WTC11 (cell line): ENCODE measurements at regions not wholly inside any gene's neighbourhood (a gene's known extent, or its start where the extent isn't known, plus 50 kb on each side); places are given as distances from the start of the nearest gene placed in this dataset.
A peak's percentile ranks its signal among the peaks of the same experiment; 100 is the strongest.

Source experiments
- ATAC-seq: fragments of 200-7000 bp; cut with Tn5 transposase; 2 replicates; pipeline ENCODE4 v1.10.0; 2021; ENCODE audit warnings: mild to moderate bottlenecking, moderate library complexity
- CTCF ChIA-PET: fragments of 300-600 bp; sonication (Branson Sonifier 250); formaldehyde crosslinking; loops from one replicate; lab custom pipeline; 2021; ENCODE audit warnings: antibody characterized with exemption; lab: Charles Lee
- POLR2A ChIA-PET: fragments of 350-600 bp; sonication (Branson Sonifier 250); formaldehyde crosslinking; loops from one replicate; lab custom pipeline; 2021; ENCODE audit warnings: antibody characterized with exemption; lab: Charles Lee
- DNase-seq: peaks from one replicate; pipeline ENCODE4 v3.0.0; 2021; ENCODE audit warnings: low spot score
- H3K27ac Mint-ChIP-seq: 2 replicates; pipeline ENCODE4 v1.8.0; 2021; ENCODE audit warnings: mixed read lengths
- H3K27me3 Mint-ChIP-seq: 2 replicates; pipeline ENCODE4 v1.8.0; 2021; ENCODE audit warnings: low read depth, mild to moderate bottlenecking, moderate library complexity, mixed read lengths
- H3K36me3 Mint-ChIP-seq: 2 replicates; pipeline ENCODE4 v1.8.0; 2021; ENCODE audit warnings: mixed read lengths
- H3K4me1 Mint-ChIP-seq: 2 replicates; pipeline ENCODE4 v1.8.0; 2022; ENCODE audit warnings: mixed read lengths
- H3K4me3 Mint-ChIP-seq: 2 replicates; pipeline ENCODE4 v1.8.0; 2021; ENCODE audit warnings: mild to moderate bottlenecking, moderate library complexity, mixed read lengths
- H3K9me3 Mint-ChIP-seq: 2 replicates; pipeline ENCODE4 v1.8.0; 2021; ENCODE audit warnings: mixed read lengths
- AR ChIP-seq: fragments of 250-450 bp; sonication (Bioruptor Pico); IDR thresholded peaks from 2 replicates; pipeline ENCODE4 v1.9.0; 2021; ENCODE audit warnings: mild to moderate bottlenecking
- ATF1 ChIP-seq: sonication (generic); formaldehyde crosslinking; IDR thresholded peaks from 2 replicates; pipeline ENCODE4 v1.8.1; 2023; ENCODE audit warnings: mild to moderate bottlenecking, moderate library complexity, missing genetic modification reagents
- CREM ChIP-seq: sonication (generic); formaldehyde crosslinking; IDR thresholded peaks from 2 replicates; pipeline ENCODE4 v1.8.1; 2022; ENCODE audit warnings: mild to moderate bottlenecking, missing genetic modification reagents, moderate library complexity
- ELF4 ChIP-seq: sonication (generic); formaldehyde crosslinking; IDR thresholded peaks from 2 replicates; pipeline ENCODE4 v1.8.1; 2022; ENCODE audit warnings: low read depth, mild to moderate bottlenecking, moderate library complexity, missing genetic modification reagents
- GTF2I ChIP-seq: fragments of 250-450 bp; sonication (Bioruptor Pico); conservative IDR thresholded peaks from 2 replicates; pipeline ENCODE4 v1.4.0; 2021; ENCODE audit warnings: mild to moderate bottlenecking
- HMGA2 ChIP-seq: fragments of 250-450 bp; sonication (Bioruptor Pico); IDR thresholded peaks from 2 replicates; pipeline ENCODE4 v1.4.0; 2021; ENCODE audit warnings: mild to moderate bottlenecking, moderate library complexity
- KAT7 ChIP-seq: sonication (generic); formaldehyde crosslinking; IDR thresholded peaks from 2 replicates; pipeline ENCODE4 v1.8.1; 2023; ENCODE audit warnings: missing genetic modification reagents, mild to moderate bottlenecking, borderline replicate concordance
- MXD4 ChIP-seq: fragments of 250-450 bp; sonication (Bioruptor Pico); IDR thresholded peaks from 2 replicates; pipeline ENCODE4 v1.8.0; 2021; ENCODE audit warnings: mild to moderate bottlenecking, moderate library complexity, borderline replicate concordance
- NFE2L1 ChIP-seq: sonication (generic); formaldehyde crosslinking; IDR thresholded peaks from 2 replicates; pipeline ENCODE4 v1.8.1; 2023; ENCODE audit warnings: missing genetic modification reagents
- PRDM15 ChIP-seq: sonication (generic); formaldehyde crosslinking; IDR thresholded peaks from 2 replicates; pipeline ENCODE4 v1.8.0; 2022; ENCODE audit warnings: missing genetic modification reagents
- PREB ChIP-seq: sonication (generic); formaldehyde crosslinking; IDR thresholded peaks from 2 replicates; pipeline ENCODE4 v1.8.1; 2022; ENCODE audit warnings: mild to moderate bottlenecking, missing genetic modification reagents, moderate library complexity, borderline replicate concordance
- RELA ChIP-seq: sonication (generic); formaldehyde crosslinking; IDR thresholded peaks from 2 replicates; pipeline ENCODE4 v1.8.1; 2022; ENCODE audit warnings: missing genetic modification reagents, mild to moderate bottlenecking, borderline replicate concordance
- RORB ChIP-seq: fragments of 250-450 bp; sonication (Bioruptor Pico); IDR thresholded peaks from 2 replicates; pipeline ENCODE4 v1.9.0; 2021; ENCODE audit warnings: mild to moderate bottlenecking
- SMAD4 ChIP-seq: sonication (generic); formaldehyde crosslinking; IDR thresholded peaks from 2 replicates; pipeline ENCODE4 v1.8.0; 2022; ENCODE audit warnings: mild to moderate bottlenecking, missing genetic modification reagents
- USF1 ChIP-seq: sonication (generic); formaldehyde crosslinking; IDR thresholded peaks from 2 replicates; pipeline ENCODE4 v1.8.0; 2022; ENCODE audit warnings: mild to moderate bottlenecking, missing genetic modification reagents
- ZNF317 ChIP-seq: sonication (generic); formaldehyde crosslinking; IDR thresholded peaks from 2 replicates; pipeline ENCODE4 v1.8.1; 2023; ENCODE audit warnings: low read depth, mild to moderate bottlenecking, moderate library complexity, missing genetic modification reagents, borderline replicate concordance
- ZNF396 ChIP-seq: fragments of 250-450 bp; sonication (Bioruptor Pico); IDR thresholded peaks from 2 replicates; pipeline ENCODE4 v1.8.0; 2021; ENCODE audit warnings: mild to moderate bottlenecking, moderate library complexity, borderline replicate concordance
- ZNF416 ChIP-seq: fragments of 250-450 bp; sonication (Bioruptor Pico); IDR thresholded peaks from 2 replicates; pipeline ENCODE4 v1.9.0; 2021; ENCODE audit warnings: mild to moderate bottlenecking, inconsistent platforms
- ZNF425 ChIP-seq: fragments of 250-450 bp; sonication (Bioruptor Pico); conservative IDR thresholded peaks from 2 replicates; pipeline ENCODE4 v1.9.0; 2021; ENCODE audit warnings: mild to moderate bottlenecking
- ZNF512 ChIP-seq: sonication (generic); formaldehyde crosslinking; IDR thresholded peaks from 2 replicates; pipeline ENCODE4 v1.8.1; 2022; ENCODE audit warnings: missing genetic modification reagents, borderline replicate concordance
- ZNF671 ChIP-seq: fragments of 250-450 bp; sonication (Bioruptor Pico); IDR thresholded peaks from 2 replicates; pipeline ENCODE4 v1.8.0; 2021; ENCODE audit warnings: mild to moderate bottlenecking

- Mint-ChIP-seq H3K9me3 (no peaks in the 10 kb centered on the region), H3K4me3 (no peak overlapping the region), H3K36me3 (no peaks in the 10 kb centered on the region), H3K27ac (no peak overlapping the region; the same call in 1 of the 2 replicates), H3K4me1 (peaks cover 53% of the 10 kb centered on the region), H3K27me3 (no peaks in the 10 kb centered on the region)
- DNase-seq, result no peak
- POLR2A ChIA-PET, result no interaction called here
- TF ChIP-seq CREM (CRISPR knock-in tag) (no peak), PREB (CRISPR knock-in tag) (no peak), ATF1 (CRISPR knock-in tag) (no peak), ZNF317 (CRISPR knock-in tag) (no peak), ZNF425 (CRISPR knock-in tag) (no peak), ZNF671 (CRISPR knock-in tag) (no peak), KAT7 (CRISPR knock-in tag) (no peak), ZNF512 (CRISPR knock-in tag) (no peak)
- CTCF ChIA-PET, result no interaction called here
- peak; percentile 81 for ATAC-seq
Measured at GRCh38 chr6:155887421-155887820, 431.8 kb upstream of the NOX3 start.

- H3K9me3 Mint-ChIP-seq, result no peaks in the 10 kb centered on the region
- no peak overlapping the region for H3K27ac Mint-ChIP-seq
- no peaks in the 10 kb centered on the region for H3K36me3 Mint-ChIP-seq
- DNase-seq, result no peak
- POLR2A ChIA-PET, result no interaction called here
- no peak overlapping the region for H3K4me3 Mint-ChIP-seq
- ATAC-seq, result no peak
- CTCF ChIA-PET, result no interaction called here
- H3K4me1 Mint-ChIP-seq, result peaks cover 35% of the 10 kb centered on the region
- H3K27me3 Mint-ChIP-seq, result no peaks in the 10 kb centered on the region
- TF ChIP-seq SMAD4 (no peak), ZNF396 (CRISPR knock-in tag) (no peak), ELF4 (CRISPR knock-in tag) (no peak), GTF2I (no peak), PRDM15 (CRISPR knock-in tag) (no peak), RELA (CRISPR knock-in tag) (no peak), RORB (CRISPR knock-in tag) (no peak), NFE2L1 (CRISPR knock-in tag) (no peak), ZNF416 (no peak), MXD4 (no peak), AR (CRISPR knock-in tag) (no peak), USF1 (no peak), ZNF425 (CRISPR knock-in tag) (no peak), HMGA2 (CRISPR knock-in tag) (no peak)
Measured at GRCh38 chr6:155883741-155884140, 428.1 kb upstream of the NOX3 start.
